Pulmonary artery endothelial cell (primary cell): ENCODE measurements at regions not wholly inside any gene's neighbourhood (a gene's known extent, or its start where the extent isn't known, plus 50 kb on each side); places are given as distances from the start of the nearest gene placed in this dataset.

Experiments
- DNase-seq: peaks from one replicate; pipeline ENCODE4 v3.0.0-alpha.2; 2011; ENCODE audit warnings: low read depth, low spot score

GRCh38 chr13:23983671-23984070 is 86.4 kb upstream of the C1QTNF9B start:
- DNase-seq = no peak

GRCh38 chr13:23984546-23984945 is 87.2 kb upstream of the C1QTNF9B start:
- no peak for DNase-seq

- no peak for DNase-seq
Measured at GRCh38 chr13:23985060-23985459, 87.8 kb upstream of the C1QTNF9B start.

GRCh38 chr13:23985839-23986238 is 88.5 kb upstream of the C1QTNF9B start:
- DNase-seq = no peak

- DNase-seq = no peak
Measured at GRCh38 chr13:23986619-23987018, 89.3 kb upstream of the C1QTNF9B start.

GRCh38 chr13:23987331-23987894 is 90.1 kb upstream of the C1QTNF9B start:
- no peak for DNase-seq

GRCh38 chr13:23988546-23989122 is 91.3 kb upstream of the C1QTNF9B start:
- DNase-seq = no peak

- no peak for DNase-seq
Measured at GRCh38 chr13:23990455-23990854, 93.2 kb upstream of the C1QTNF9B start.

GRCh38 chr13:23991119-23991518 is 93.8 kb upstream of the C1QTNF9B start:
- no peak for DNase-seq

- DNase-seq = no peak
Measured at GRCh38 chr13:23992781-23993679, 95.7 kb upstream of the C1QTNF9B start.

GRCh38 chr13:23993680-23993985 is 96.3 kb upstream of the C1QTNF9B start:
- no peak for DNase-seq

GRCh38 chr13:23995283-23996073 is 98.2 kb upstream of the C1QTNF9B start:
- DNase-seq = no peak

GRCh38 chr13:23996456-23996855 is 99.2 kb upstream of the C1QTNF9B start:
- no peak for DNase-seq

GRCh38 chr13:23999424-23999823 is 102.1 kb upstream of the C1QTNF9B start:
- no peak for DNase-seq

GRCh38 chr13:24002206-24002815 is 105.0 kb upstream of the C1QTNF9B start:
- no peak for DNase-seq

GRCh38 chr13:24004142-24004899 is 107.0 kb upstream of the C1QTNF9B start:
- no peak for DNase-seq

GRCh38 chr13:24004971-24005370 is 107.7 kb upstream of the C1QTNF9B start:
- DNase-seq = no peak

GRCh38 chr13:24005755-24006281 is 108.5 kb upstream of the C1QTNF9B start:
- no peak for DNase-seq

- DNase-seq = no peak
Measured at GRCh38 chr13:24006520-24007248, 109.4 kb upstream of the C1QTNF9B start.
